Cardiac muscle cell (in vitro differentiated cells and primary cell): ENCODE measurements at regions not wholly inside any gene's neighbourhood (a gene's known extent, or its start where the extent isn't known, plus 50 kb on each side); places are given as distances from the start of the nearest gene placed in this dataset.
A peak's percentile ranks its signal among the peaks of the same experiment; 100 is the strongest.

Experiments
- DNase-seq, 2 donors: peaks; one replicate each; pipeline versions ENCODE4 v3.0.0 to v3.0.0-alpha.2; 2010 to 2017; ENCODE audit warnings: low read depth in 1 of 2, low spot score in 1 of 2
- H3K27ac ChIP-seq: fragments of 200-600 bp; sonication (generic); 2 replicates; pipeline ENCODE4 v1.5.1; 2016
- H3K27me3 ChIP-seq: fragments of 200-600 bp; sonication (generic); 2 replicates; pipeline ENCODE4 v1.6.0; 2016; ENCODE audit warnings: control low read depth
- H3K36me3 ChIP-seq: fragments of 200-600 bp; sonication (generic); 2 replicates; pipeline ENCODE4 v1.5.1; 2016; ENCODE audit warnings: control low read depth
- H3K4me1 ChIP-seq: fragments of 200-600 bp; sonication (generic); 2 replicates; pipeline ENCODE4 v1.8.1; 2017; ENCODE audit warnings: low read depth, mild to moderate bottlenecking, mixed run types
- H3K4me3 ChIP-seq: fragments of 200-600 bp; sonication (generic); 2 replicates; pipeline ENCODE4 v1.5.1; 2016; ENCODE audit warnings: mild to moderate bottlenecking
- H3K9me3 ChIP-seq: fragments of 200-600 bp; sonication (generic); 2 replicates; pipeline ENCODE4 v1.5.1; 2017; ENCODE audit warnings: low read depth, mild to moderate bottlenecking, control low read depth
- CTCF ChIP-seq: IDR thresholded peaks from 2 replicates; pipeline ENCODE4 v1.5.1; 2012; ENCODE audit warnings: low read depth, mild to moderate bottlenecking, low read length

DNA sequence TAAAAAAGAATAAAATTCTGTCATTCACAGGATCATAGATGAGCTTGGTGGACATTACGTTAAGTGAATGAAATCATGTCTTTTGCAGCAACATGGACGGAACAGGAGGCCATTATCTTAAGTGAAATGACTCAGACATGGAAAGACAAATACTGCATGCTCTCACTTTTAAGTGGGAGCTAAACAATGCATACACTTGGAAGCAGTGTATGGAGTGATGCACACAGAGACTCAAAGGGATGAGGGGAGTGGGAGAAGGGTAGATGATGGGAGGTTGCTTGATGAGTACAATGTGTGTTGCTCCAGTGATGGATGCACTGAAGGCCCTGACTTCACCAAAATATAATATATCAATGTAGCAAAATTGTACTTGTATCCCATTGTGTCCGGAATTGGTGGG lies 293.4 kb downstream of the CD109 start:
- no peak for DNase-seq
- Histone ChIP-seq H3K4me1 (no peaks in the 10 kb centered on the region), H3K27me3 (no peaks in the 10 kb centered on the region), H3K27ac (no peak overlapping the region), H3K9me3 (no peaks in the 10 kb centered on the region), H3K4me3 (no peak overlapping the region), H3K36me3 (no peaks in the 10 kb centered on the region)
- no peak for TF ChIP-seq CTCF

GRCh38 chr6:73985891-73986290 lies 289.9 kb downstream of the CD109 start:
- Histone ChIP-seq H3K9me3 (no peaks in the 10 kb centered on the region), H3K27ac (no peak overlapping the region), H3K4me3 (no peak overlapping the region), H3K4me1 (no peaks in the 10 kb centered on the region), H3K36me3 (no peaks in the 10 kb centered on the region), H3K27me3 (no peaks in the 10 kb centered on the region)
- no peak for DNase-seq
- TF ChIP-seq CTCF = no peak

- DNase-seq = no peak
- Histone ChIP-seq H3K4me1 (no peaks in the 10 kb centered on the region), H3K9me3 (no peaks in the 10 kb centered on the region), H3K27ac (no peak overlapping the region), H3K4me3 (no peak overlapping the region), H3K27me3 (no peaks in the 10 kb centered on the region), H3K36me3 (no peaks in the 10 kb centered on the region)
- TF ChIP-seq CTCF = no peak
Measured at GRCh38 chr6:73984571-73985210, 288.7 kb downstream of the CD109 start.

DNA sequence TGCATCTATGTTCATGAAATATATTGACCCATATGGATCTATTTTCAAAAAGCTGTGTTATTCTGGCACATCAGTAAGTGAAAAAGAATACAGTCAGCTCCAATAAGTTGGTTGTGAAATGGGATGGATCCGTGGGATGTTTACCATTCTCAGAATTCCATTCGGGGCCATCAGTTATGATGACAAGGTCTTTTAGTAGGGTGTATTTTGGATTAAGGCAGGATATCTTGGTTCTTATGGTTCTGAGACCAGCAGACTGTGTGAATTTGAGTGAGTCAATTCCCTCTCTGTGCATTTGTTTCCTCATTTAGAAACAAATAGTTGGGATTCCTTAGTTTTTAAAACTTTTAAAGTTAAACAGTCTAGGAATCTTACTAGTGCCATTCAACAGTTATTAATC lies 287.4 kb downstream of the CD109 start:
- Histone ChIP-seq H3K36me3 (no peaks in the 10 kb centered on the region), H3K4me3 (no peak overlapping the region), H3K27me3 (no peaks in the 10 kb centered on the region), H3K4me1 (no peaks in the 10 kb centered on the region), H3K27ac (no peak overlapping the region), H3K9me3 (no peaks in the 10 kb centered on the region)
- peak in 1 of 2 donors; percentile 11 for DNase-seq
- TF ChIP-seq CTCF = no peak

- Histone ChIP-seq H3K27me3 (no peaks in the 10 kb centered on the region), H3K27ac (no peak overlapping the region), H3K4me3 (no peak overlapping the region), H3K9me3 (no peaks in the 10 kb centered on the region), H3K4me1 (no peaks in the 10 kb centered on the region), H3K36me3 (no peaks in the 10 kb centered on the region)
- TF ChIP-seq CTCF = no peak
- no peak for DNase-seq
Measured at GRCh38 chr6:73980096-73980495, 284.1 kb downstream of the CD109 start.
